ENCODE measurements at regions not wholly inside any gene's neighbourhood (a gene's known extent, or its start where the extent isn't known, plus 50 kb on each side); places are given as distances from the start of the nearest gene placed in this dataset.
"Not testable (repeated sequence)": the region's sequence is repeated elsewhere in the genome, so short reads cannot be mapped to it uniquely, and the experiment has no call there.

- H3K4me1 Mint-ChIP-seq (ENCODE audit: low read depth); H3K27me3 Mint-ChIP-seq (ENCODE audit: low read depth); H3K36me3 Mint-ChIP-seq (ENCODE audit: insufficient read depth in 2 of 2); H3K27ac Mint-ChIP-seq; ATAC-seq (replicated peaks in 1 of 2); H3K9me3 Mint-ChIP-seq; H3K4me3 Mint-ChIP-seq; DNase-seq: not testable (repeated sequence)
These were observed 107.5 kb upstream of the VWC2 start for GRCh38 chr7:49665963-49666362.

- ATAC-seq (replicated peaks in 1 of 2) (no peak), DNase-seq (no peak)
- no peaks in the 10 kb centered on the region for H3K27me3 Mint-ChIP-seq (ENCODE audit: low read depth)
- H3K36me3 Mint-ChIP-seq (ENCODE audit: insufficient read depth in 2 of 2) = no peaks in the 10 kb centered on the region
- peaks cover 2 to 4% of the 10 kb centered on the region in 2 donors for H3K9me3 Mint-ChIP-seq
- H3K4me1 Mint-ChIP-seq (ENCODE audit: low read depth) = no peaks in the 10 kb centered on the region
- H3K27ac Mint-ChIP-seq = no peak overlapping the region
- H3K4me3 Mint-ChIP-seq = no peak overlapping the region
These were observed 106.7 kb upstream of the VWC2 start for GRCh38 chr7:49666764-49667163.

- H3K36me3 Mint-ChIP-seq (ENCODE audit: insufficient read depth in 2 of 2) = no peaks in the 10 kb centered on the region
- H3K4me3 Mint-ChIP-seq = no peak overlapping the region
- no peak for DNase-seq
- H3K27ac Mint-ChIP-seq = no peak overlapping the region
- no peaks in the 10 kb centered on the region for H3K4me1 Mint-ChIP-seq (ENCODE audit: low read depth)
- no peak for ATAC-seq (replicated peaks in 1 of 2)
- no peaks in the 10 kb centered on the region for H3K27me3 Mint-ChIP-seq (ENCODE audit: low read depth)
- peaks cover 2 to 4% of the 10 kb centered on the region in 2 donors for H3K9me3 Mint-ChIP-seq
These were observed 104.2 kb upstream of the VWC2 start for GRCh38 chr7:49669285-49669684.

DNA sequence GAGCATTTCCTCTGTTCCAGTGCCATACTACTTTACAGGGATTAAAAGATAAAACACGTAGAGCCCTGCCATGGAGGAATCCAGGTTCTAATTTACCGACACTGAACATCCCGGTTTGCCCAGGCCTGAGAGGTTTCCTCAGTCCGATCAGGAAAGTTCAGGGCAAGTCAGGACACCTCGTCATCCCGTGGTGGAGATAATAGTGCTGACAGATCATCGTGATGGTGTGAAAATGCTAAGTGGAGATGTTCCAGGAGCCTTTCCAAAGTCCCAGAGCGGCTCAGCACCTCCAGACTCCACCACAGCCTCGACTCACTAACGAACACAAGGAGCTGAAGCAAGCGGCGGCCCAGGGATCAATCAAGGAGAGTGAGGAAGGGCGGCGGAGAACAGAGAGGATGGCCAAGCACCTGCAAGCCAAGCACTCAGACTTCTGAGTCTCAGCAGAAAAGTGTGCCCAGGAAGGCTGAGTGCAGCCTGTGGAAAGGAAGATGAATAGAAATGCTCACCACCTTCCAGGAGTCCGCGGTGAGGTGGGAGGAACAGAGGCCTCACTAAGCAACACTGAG lies 103.7 kb upstream of the VWC2 start:
- Mint-ChIP-seq H3K4me3 (no peak overlapping the region), H3K9me3 (peaks cover 2 to 4% of the 10 kb centered on the region in 2 donors), H3K4me1 (ENCODE audit: low read depth) (no peaks in the 10 kb centered on the region), H3K27me3 (ENCODE audit: low read depth) (no peaks in the 10 kb centered on the region), H3K36me3 (ENCODE audit: insufficient read depth in 2 of 2) (no peaks in the 10 kb centered on the region), H3K27ac (no peak overlapping the region)
- DNase-seq = no peak
- ATAC-seq (replicated peaks in 1 of 2) = no peak

- Mint-ChIP-seq H3K9me3 (peaks cover 0 to 4% of the 10 kb centered on the region in 2 donors), H3K4me3 (no peak overlapping the region), H3K36me3 (ENCODE audit: insufficient read depth in 2 of 2) (no peaks in the 10 kb centered on the region), H3K27ac (no peak overlapping the region), H3K4me1 (ENCODE audit: low read depth) (no peaks in the 10 kb centered on the region), H3K27me3 (ENCODE audit: low read depth) (no peaks in the 10 kb centered on the region)
- ATAC-seq (replicated peaks in 1 of 2) (no peak), DNase-seq (no peak)
These were observed 102.4 kb upstream of the VWC2 start for GRCh38 chr7:49670991-49671390.

DNA sequence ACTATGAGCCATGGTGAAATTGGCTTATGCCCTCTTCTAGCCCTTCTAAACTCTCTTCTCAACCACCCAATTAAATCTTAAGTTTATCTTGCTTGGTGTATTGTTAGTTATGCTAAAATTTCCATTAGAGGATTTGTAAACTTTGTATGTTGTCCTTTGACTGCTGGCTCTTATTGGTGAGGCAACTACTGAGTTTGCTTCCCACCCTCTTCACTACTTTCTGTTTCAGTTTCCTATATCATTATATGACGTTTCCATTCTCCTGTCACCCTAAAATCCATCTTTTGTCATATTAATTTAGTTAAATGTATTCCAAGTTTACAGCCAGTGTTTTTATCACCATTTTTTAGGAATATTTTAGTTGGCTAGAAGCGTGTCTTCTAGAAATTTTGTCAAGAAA lies 80.9 kb upstream of the VWC2 start:
- Mint-ChIP-seq H3K4me3 (no peak overlapping the region), H3K27ac (no peak overlapping the region), H3K9me3 (peaks cover 0 to 4% of the 10 kb centered on the region in 2 donors), H3K36me3 (ENCODE audit: insufficient read depth in 2 of 2) (no peaks in the 10 kb centered on the region), H3K4me1 (ENCODE audit: low read depth) (no peaks in the 10 kb centered on the region), H3K27me3 (ENCODE audit: low read depth) (no peaks in the 10 kb centered on the region)
- ATAC-seq (replicated peaks in 1 of 2) = no peak
- no peak for DNase-seq

DNA sequence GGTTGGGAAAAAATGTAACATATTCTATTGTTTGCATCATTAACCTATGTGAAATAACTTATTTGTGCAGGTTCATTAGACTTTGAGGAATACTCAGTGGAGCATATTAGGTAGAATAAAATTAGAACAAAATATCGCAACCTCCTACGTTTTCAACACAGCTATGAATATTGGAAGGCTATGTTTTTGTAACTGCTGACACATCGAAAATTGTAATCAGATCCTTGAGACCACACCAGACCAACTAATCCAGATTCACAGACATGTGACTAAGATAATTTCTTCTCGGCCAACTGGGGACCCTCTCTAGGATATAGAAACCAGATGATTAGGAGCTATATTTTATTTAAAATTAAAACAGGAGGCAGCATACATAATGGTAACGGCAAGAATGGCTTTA lies 77.5 kb upstream of the VWC2 start:
- DNase-seq = no peak
- ATAC-seq (replicated peaks in 1 of 2) = no peak
- Mint-ChIP-seq H3K4me1 (ENCODE audit: low read depth) (no peaks in the 10 kb centered on the region), H3K36me3 (ENCODE audit: insufficient read depth in 2 of 2) (no peaks in the 10 kb centered on the region), H3K9me3 (peaks cover 0 to 5% of the 10 kb centered on the region in 2 donors), H3K27me3 (ENCODE audit: low read depth) (no peaks in the 10 kb centered on the region), H3K27ac (no peak overlapping the region), H3K4me3 (no peak overlapping the region)

- ATAC-seq (replicated peaks in 1 of 2) = no peak
- no peak overlapping the region for H3K27ac Mint-ChIP-seq
These were observed 72.6 kb upstream of the VWC2 start for GRCh38 chr7:49700841-49701240.

GRCh38 chr7:49702099-49702498 lies 71.3 kb upstream of the VWC2 start:
- ATAC-seq (replicated peaks in 1 of 2) (no peak), DNase-seq (no peak)
- H3K27me3 Mint-ChIP-seq (ENCODE audit: low read depth) = no peaks in the 10 kb centered on the region
- no peaks in the 10 kb centered on the region for H3K4me1 Mint-ChIP-seq (ENCODE audit: low read depth)
- no peak overlapping the region for H3K27ac Mint-ChIP-seq
- H3K4me3 Mint-ChIP-seq = no peak overlapping the region
- no peaks in the 10 kb centered on the region for H3K36me3 Mint-ChIP-seq (ENCODE audit: insufficient read depth in 2 of 2)
- peaks cover 0 to 4% of the 10 kb centered on the region in 2 donors for H3K9me3 Mint-ChIP-seq

More at GRCh38 chr7:49700841-49701240, 72.6 kb upstream of the VWC2 start:
- Mint-ChIP-seq H3K4me1 (ENCODE audit: low read depth) (no peaks in the 10 kb centered on the region), H3K9me3 (peaks cover 0 to 5% of the 10 kb centered on the region in 2 donors), H3K4me3 (no peak overlapping the region), H3K27me3 (ENCODE audit: low read depth) (no peaks in the 10 kb centered on the region), H3K36me3 (ENCODE audit: insufficient read depth in 2 of 2) (no peaks in the 10 kb centered on the region)
- DNase-seq = no peak

DNA sequence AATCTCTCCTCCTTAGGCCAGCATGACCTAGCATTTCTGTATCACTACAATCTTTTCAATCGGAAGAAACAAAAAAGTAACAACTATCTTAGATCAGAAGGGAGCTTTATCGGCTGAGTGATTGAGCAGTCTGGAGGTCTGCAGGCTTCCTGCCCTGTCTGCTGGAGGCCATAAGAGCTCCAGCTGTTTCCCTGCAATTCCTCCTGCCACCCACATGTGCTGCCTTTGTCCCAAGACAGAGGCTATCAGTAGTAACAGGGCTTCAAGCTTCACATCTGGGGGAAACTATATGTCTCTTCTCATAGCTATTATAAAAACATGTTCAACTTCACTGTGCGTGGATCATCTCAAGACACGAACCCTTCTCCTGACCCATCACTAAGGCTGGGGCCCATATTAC lies 70.1 kb upstream of the VWC2 start:
- ATAC-seq (replicated peaks in 1 of 2) (no peak), DNase-seq (no peak)
- H3K27me3 Mint-ChIP-seq (ENCODE audit: low read depth) = no peaks in the 10 kb centered on the region
- no peak overlapping the region for H3K27ac Mint-ChIP-seq
- H3K9me3 Mint-ChIP-seq = peaks cover 0 to 1% of the 10 kb centered on the region in 2 donors
- no peaks in the 10 kb centered on the region for H3K36me3 Mint-ChIP-seq (ENCODE audit: insufficient read depth in 2 of 2)
- no peaks in the 10 kb centered on the region for H3K4me1 Mint-ChIP-seq (ENCODE audit: low read depth)
- H3K4me3 Mint-ChIP-seq = no peak overlapping the region

GRCh38 chr7:49703881-49704280 lies 69.6 kb upstream of the VWC2 start:
- H3K27me3 Mint-ChIP-seq (ENCODE audit: low read depth) = no peaks in the 10 kb centered on the region
- DNase-seq (no peak), ATAC-seq (replicated peaks in 1 of 2) (no peak)
- H3K27ac Mint-ChIP-seq = no peak overlapping the region
- H3K4me1 Mint-ChIP-seq (ENCODE audit: low read depth) = no peaks in the 10 kb centered on the region
- no peaks in the 10 kb centered on the region for H3K9me3 Mint-ChIP-seq
- no peak overlapping the region for H3K4me3 Mint-ChIP-seq
- no peaks in the 10 kb centered on the region for H3K36me3 Mint-ChIP-seq (ENCODE audit: insufficient read depth in 2 of 2)

- Mint-ChIP-seq H3K9me3 (no peaks in the 10 kb centered on the region), H3K4me3 (no peak overlapping the region), H3K27ac (no peak overlapping the region), H3K4me1 (ENCODE audit: low read depth) (no peaks in the 10 kb centered on the region), H3K36me3 (ENCODE audit: insufficient read depth in 2 of 2) (no peaks in the 10 kb centered on the region), H3K27me3 (ENCODE audit: low read depth) (no peaks in the 10 kb centered on the region)
- ATAC-seq (replicated peaks in 1 of 2) (no peak), DNase-seq (no peak)
These were observed 67.3 kb upstream of the VWC2 start for GRCh38 chr7:49706106-49706505.

DNA sequence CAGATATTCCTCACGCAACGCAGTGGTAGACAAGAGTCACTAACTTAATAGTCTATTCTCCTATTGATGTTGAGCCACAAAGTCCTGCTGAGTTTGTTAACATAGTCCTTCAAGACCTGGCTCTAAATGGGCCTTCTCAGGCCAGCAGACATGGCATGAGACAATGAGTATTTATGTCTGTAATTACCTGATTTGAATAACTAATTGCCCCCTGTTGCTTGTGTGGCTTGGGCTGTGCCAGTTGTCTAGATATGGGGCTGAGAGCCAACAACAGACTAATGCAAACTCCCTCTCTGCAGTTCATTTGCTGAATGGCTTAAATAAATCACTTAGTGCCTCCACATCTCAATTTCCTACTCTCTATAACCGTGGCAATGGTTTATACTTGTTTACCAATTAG lies 65.5 kb upstream of the VWC2 start:
- no peaks in the 10 kb centered on the region for H3K36me3 Mint-ChIP-seq (ENCODE audit: insufficient read depth in 2 of 2)

DNA sequence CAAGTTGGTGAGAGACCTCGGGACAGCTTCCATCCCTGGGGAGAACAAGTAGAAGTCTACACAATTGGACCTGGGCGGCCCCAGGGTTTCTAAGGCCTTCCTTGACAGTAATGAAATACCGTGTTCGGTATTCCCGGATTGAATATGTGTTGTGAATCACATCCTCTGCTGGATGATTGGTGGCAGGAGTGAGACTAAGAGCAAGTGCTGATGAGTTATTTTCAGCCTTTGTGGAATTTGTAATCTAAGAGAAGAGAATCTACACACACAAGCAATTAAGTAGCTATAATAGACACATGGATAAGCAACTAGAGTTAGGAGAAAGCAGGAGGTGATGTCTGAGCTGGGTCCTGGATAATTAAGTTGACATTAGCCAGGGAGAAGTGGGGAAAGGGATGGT lies 64.8 kb upstream of the VWC2 start:
- Mint-ChIP-seq H3K4me1 (ENCODE audit: low read depth) (no peaks in the 10 kb centered on the region), H3K9me3 (no peaks in the 10 kb centered on the region), H3K27me3 (ENCODE audit: low read depth) (no peaks in the 10 kb centered on the region), H3K4me3 (no peak overlapping the region), H3K36me3 (ENCODE audit: insufficient read depth in 2 of 2) (no peaks in the 10 kb centered on the region), H3K27ac (no peak overlapping the region)
- no peak for DNase-seq
- no peak for ATAC-seq (replicated peaks in 1 of 2)

More for the DNA sequence above, 65.5 kb upstream of the VWC2 start:
- Mint-ChIP-seq H3K9me3 (no peaks in the 10 kb centered on the region), H3K4me1 (ENCODE audit: low read depth) (no peaks in the 10 kb centered on the region), H3K27me3 (ENCODE audit: low read depth) (no peaks in the 10 kb centered on the region), H3K4me3 (no peak overlapping the region), H3K27ac (no peak overlapping the region)
- ATAC-seq (replicated peaks in 1 of 2) = no peak
- DNase-seq = no peak
